Neural cell (in vitro differentiated cells): ENCODE measurements at regions not wholly inside any gene's neighbourhood (a gene's known extent, or its start where the extent isn't known, plus 50 kb on each side); places are given as distances from the start of the nearest gene placed in this dataset.

ENCODE experiments used
- EP300 ChIP-seq: fragments of 450-650 bp; conservative IDR thresholded peaks from 2 replicates; pipeline ENCODE4 v1.6.1; 2014; ENCODE audit warnings: antibody characterized with exemption, mild to moderate bottlenecking, moderate library complexity; ENCODE audit not compliant: poor library complexity, severe bottlenecking
- MXI1 ChIP-seq: fragments of 450-650 bp; conservative IDR thresholded peaks from 2 replicates; pipeline ENCODE4 v1.6.1; 2014; ENCODE audit warnings: antibody characterized with exemption, mild to moderate bottlenecking; ENCODE audit not compliant: poor library complexity, severe bottlenecking
- POLR2AphosphoS5 ChIP-seq: IDR thresholded peaks from 2 replicates; pipeline ENCODE4 v1.6.1; 2012
- TAF1 ChIP-seq: IDR thresholded peaks from 2 replicates; pipeline ENCODE4 v1.6.1; 2012; ENCODE audit warnings: low read depth
- TF ChIP-seq, protein P1 (sequence below): fragments of 450-650 bp; IDR thresholded peaks from 2 replicates; pipeline ENCODE4 v1.5.1; 2014; ENCODE audit warnings: antibody characterized with exemption, mild to moderate bottlenecking, moderate library complexity; ENCODE audit not compliant: poor library complexity, severe bottlenecking

DNA sequence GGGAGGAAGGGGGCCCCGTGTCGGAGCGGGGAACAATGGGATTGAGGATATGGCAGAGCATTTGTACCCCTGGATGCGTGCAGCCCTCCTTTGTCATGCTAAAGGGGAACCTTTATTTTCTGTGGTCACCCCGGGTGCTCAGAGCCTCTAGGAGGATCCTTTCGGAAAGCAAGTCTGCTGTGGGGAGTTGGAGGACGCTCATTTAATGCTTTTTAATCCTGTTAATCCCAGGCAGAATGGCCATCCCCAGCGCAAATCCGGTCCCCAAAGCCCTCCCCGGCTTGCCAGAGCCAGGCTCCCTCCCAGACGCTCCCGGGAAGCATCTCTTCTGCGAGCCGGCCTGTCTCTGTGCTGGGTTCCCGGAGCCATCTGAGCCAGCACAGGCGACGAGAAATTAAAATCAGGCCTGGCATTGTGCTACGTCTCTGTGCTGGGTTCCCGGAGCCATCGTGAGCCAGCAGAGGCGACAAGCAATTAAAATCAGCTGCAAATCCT is 113.2 kb upstream of the PPP2R3B start:
- TF ChIP-seq TAF1, result no peak
- TF ChIP-seq MXI1, result no peak
- TF ChIP-seq, protein P1, sequence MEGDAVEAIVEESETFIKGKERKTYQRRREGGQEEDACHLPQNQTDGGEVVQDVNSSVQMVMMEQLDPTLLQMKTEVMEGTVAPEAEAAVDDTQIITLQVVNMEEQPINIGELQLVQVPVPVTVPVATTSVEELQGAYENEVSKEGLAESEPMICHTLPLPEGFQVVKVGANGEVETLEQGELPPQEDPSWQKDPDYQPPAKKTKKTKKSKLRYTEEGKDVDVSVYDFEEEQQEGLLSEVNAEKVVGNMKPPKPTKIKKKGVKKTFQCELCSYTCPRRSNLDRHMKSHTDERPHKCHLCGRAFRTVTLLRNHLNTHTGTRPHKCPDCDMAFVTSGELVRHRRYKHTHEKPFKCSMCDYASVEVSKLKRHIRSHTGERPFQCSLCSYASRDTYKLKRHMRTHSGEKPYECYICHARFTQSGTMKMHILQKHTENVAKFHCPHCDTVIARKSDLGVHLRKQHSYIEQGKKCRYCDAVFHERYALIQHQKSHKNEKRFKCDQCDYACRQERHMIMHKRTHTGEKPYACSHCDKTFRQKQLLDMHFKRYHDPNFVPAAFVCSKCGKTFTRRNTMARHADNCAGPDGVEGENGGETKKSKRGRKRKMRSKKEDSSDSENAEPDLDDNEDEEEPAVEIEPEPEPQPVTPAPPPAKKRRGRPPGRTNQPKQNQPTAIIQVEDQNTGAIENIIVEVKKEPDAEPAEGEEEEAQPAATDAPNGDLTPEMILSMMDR, result no peak
- TF ChIP-seq EP300, result no peak
- no peak for TF ChIP-seq POLR2AphosphoS5
